DOHH2 (cell line): ENCODE measurements at regions not wholly inside any gene's neighbourhood (a gene's known extent, or its start where the extent isn't known, plus 50 kb on each side); places are given as distances from the start of the nearest gene placed in this dataset.

Experiments
- EZH2phosphoT487 ChIP-seq: fragments of 200-600 bp; sonication (generic); IDR thresholded peaks from 2 replicates; pipeline ENCODE4 v1.6.1; 2017; ENCODE audit warnings: borderline replicate concordance, mild to moderate bottlenecking, antibody characterized with exemption, low read length, moderate library complexity, mixed read lengths
- TF ChIP-seq, protein P1 (sequence below): fragments of 200-600 bp; sonication (generic); IDR thresholded peaks from one replicate; pipeline ENCODE4 v1.5.1; 2014; ENCODE audit warnings: antibody characterized with exemption, mild to moderate bottlenecking, low read depth, low read length; ENCODE audit not compliant: poor library complexity, severe bottlenecking

DNA sequence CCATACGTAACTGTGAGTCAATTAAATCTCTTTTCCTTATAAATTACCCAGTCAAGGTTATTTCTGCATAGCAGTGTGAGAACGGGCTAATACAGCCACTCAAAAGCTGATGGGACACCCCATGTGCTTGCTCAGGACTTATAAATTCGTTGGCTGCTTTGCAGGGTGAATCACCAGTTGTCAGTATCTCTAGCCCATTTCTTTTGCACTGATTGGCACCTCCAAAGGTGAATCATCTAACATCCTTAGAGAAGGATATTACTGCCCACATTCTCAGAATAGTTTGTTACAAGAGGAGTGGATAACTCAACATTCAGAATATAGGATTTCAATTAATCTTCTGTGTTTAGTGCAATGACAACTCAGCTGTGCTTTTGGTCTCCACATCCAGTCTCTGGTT, 601.5 kb downstream of the KCNH5 start:
- TF ChIP-seq, protein P1, sequence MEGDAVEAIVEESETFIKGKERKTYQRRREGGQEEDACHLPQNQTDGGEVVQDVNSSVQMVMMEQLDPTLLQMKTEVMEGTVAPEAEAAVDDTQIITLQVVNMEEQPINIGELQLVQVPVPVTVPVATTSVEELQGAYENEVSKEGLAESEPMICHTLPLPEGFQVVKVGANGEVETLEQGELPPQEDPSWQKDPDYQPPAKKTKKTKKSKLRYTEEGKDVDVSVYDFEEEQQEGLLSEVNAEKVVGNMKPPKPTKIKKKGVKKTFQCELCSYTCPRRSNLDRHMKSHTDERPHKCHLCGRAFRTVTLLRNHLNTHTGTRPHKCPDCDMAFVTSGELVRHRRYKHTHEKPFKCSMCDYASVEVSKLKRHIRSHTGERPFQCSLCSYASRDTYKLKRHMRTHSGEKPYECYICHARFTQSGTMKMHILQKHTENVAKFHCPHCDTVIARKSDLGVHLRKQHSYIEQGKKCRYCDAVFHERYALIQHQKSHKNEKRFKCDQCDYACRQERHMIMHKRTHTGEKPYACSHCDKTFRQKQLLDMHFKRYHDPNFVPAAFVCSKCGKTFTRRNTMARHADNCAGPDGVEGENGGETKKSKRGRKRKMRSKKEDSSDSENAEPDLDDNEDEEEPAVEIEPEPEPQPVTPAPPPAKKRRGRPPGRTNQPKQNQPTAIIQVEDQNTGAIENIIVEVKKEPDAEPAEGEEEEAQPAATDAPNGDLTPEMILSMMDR, result no peak
- no peak for TF ChIP-seq EZH2phosphoT487
